GM12891 (cell line): ENCODE measurements at regions not wholly inside any gene's neighbourhood (a gene's known extent, or its start where the extent isn't known, plus 50 kb on each side); places are given as distances from the start of the nearest gene placed in this dataset.

Experiments
- PAX5 ChIP-seq: IDR thresholded peaks from 2 replicates; pipeline ENCODE4 v1.6.1; 2011; ENCODE audit warnings: low read length, moderate library complexity, mild to moderate bottlenecking; ENCODE audit not compliant: insufficient read depth, severe bottlenecking
- POLR2A ChIP-seq: IDR thresholded peaks from 2 replicates; pipeline ENCODE4 v1.6.1; 2011; ENCODE audit warnings: low read depth, low read length, control low read depth
- POLR2AphosphoS5 ChIP-seq: IDR thresholded peaks from 2 replicates; pipeline ENCODE4 v1.6.1; 2011; ENCODE audit warnings: low read depth, low read length, control low read depth
- SPI1 ChIP-seq: IDR thresholded peaks from 2 replicates; pipeline ENCODE4 v1.6.1; 2011; ENCODE audit warnings: low read depth, low read length, control low read depth

DNA sequence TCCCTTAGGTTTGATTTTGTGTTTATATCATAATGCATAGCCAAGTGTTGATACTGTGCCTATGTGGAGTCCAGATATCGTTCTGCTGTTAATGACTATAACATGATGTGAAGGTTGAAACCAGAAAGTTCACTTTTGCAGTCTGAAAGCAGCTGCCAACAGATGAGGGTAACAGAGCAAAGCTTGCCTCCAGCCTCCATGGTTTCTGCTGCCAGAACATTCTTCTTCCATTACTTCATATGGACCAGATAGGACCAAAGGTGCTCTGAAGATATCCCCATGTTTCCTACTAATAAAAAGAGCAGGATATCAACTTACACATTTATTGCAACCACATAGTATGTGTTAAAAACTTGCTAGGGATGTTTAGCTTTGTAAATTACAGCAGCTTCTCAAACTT, 394.1 kb downstream of the SPRY1 start:
- no peak for TF ChIP-seq POLR2A
- TF ChIP-seq POLR2AphosphoS5 = no peak
- no peak for TF ChIP-seq PAX5
- no peak for TF ChIP-seq SPI1
